IPS-20b (cell line): ENCODE measurements at regions not wholly inside any gene's neighbourhood (a gene's known extent, or its start where the extent isn't known, plus 50 kb on each side); places are given as distances from the start of the nearest gene placed in this dataset.

ENCODE experiments used
- H3K27ac ChIP-seq: one replicate; pipeline ENCODE4 v1.5.1; 2013; ENCODE audit warnings: low read length
- H3K27me3 ChIP-seq: 2 replicates; pipeline ENCODE4 v1.6.1; 2013; ENCODE audit warnings: mild to moderate bottlenecking, low read length, inconsistent platforms; ENCODE audit not compliant: insufficient read depth
- H3K36me3 ChIP-seq: 2 replicates; pipeline ENCODE4 v1.6.1; 2013; ENCODE audit warnings: low read depth, mild to moderate bottlenecking, inconsistent platforms, low read length, moderate library complexity; ENCODE audit not compliant: insufficient read depth
- H3K4me1 ChIP-seq: 2 replicates; pipeline ENCODE4 v1.6.1; 2013; ENCODE audit warnings: mild to moderate bottlenecking, control low read depth, inconsistent platforms, low read length, moderate library complexity; ENCODE audit not compliant: insufficient read depth
- H3K4me3 ChIP-seq: 2 replicates; pipeline ENCODE4 v1.5.1; 2013; ENCODE audit warnings: mild to moderate bottlenecking, low read length, inconsistent platforms
- H3K9ac ChIP-seq: 2 replicates; pipeline ENCODE4 v1.6.1; 2013; ENCODE audit warnings: low read depth, mild to moderate bottlenecking, inconsistent platforms, low read length, moderate library complexity
- H3K9me3 ChIP-seq: 2 replicates; pipeline ENCODE4 v1.6.1; 2013; ENCODE audit warnings: mild to moderate bottlenecking, low read depth, low read length, inconsistent platforms; ENCODE audit not compliant: insufficient read depth

DNA sequence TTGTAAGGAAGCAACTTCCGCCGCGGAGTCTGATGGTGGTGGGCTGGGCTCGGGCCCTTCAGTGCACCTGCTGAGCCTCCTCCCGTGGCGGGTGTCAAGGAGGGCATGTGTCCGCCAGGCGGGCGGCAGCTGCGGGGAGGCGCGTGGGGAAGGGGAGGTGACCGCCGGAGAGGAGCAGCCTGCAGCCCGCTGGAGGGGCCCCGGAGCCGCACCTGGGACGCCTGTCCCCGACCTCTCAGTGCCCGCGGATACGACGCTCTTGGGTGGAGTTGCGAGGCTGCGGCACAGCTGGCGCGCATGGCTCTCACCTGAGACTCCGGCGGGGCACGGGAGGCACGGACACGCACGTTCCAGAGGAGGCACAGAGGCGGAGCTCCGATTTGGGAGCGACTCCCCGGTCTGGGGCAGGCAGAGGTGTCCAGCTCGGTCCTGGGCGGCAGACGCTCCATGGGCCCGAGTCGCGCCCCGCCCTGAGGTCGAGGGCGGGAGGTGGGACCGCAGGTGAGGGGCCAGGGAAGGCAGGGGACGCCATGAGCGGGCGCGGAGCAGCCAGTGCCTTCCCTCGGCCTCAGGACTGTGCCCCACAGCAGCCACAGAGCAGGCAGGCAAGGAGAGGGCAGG, 50.2 kb upstream of the PRR20G start:
- no peaks in the 10 kb centered on the region for H3K36me3 ChIP-seq
- peaks cover 6% of the 10 kb centered on the region; the same call in 1 of the 2 replicates for H3K9me3 ChIP-seq
- H3K27ac ChIP-seq, result no peak overlapping the region
- no peaks in the 10 kb centered on the region for H3K4me1 ChIP-seq
- H3K9ac ChIP-seq, result no peak overlapping the region
- peak overlapping the region; percentile 55; the same call in 1 of the 2 replicates for H3K4me3 ChIP-seq
- H3K27me3 ChIP-seq, result peaks cover 37% of the 10 kb centered on the region
